Peyer's patch (tissue), 4 donors: ENCODE measurements at regions not wholly inside any gene's neighbourhood (a gene's known extent, or its start where the extent isn't known, plus 50 kb on each side); places are given as distances from the start of the nearest gene placed in this dataset.

Experiments
- DNase-seq, 3 donors: peaks; one replicate each; pipeline ENCODE4 v3.0.0-alpha.2; 2017 to 2019
- H3K27ac ChIP-seq, 4 donors: fragments of 200-600 bp; sonication (generic); one replicate each; pipeline ENCODE4 v1.5.1; 2016 to 2019
- H3K27me3 ChIP-seq, 2 donors: fragments of 200-600 bp; sonication (generic); one replicate each; pipeline ENCODE4 v1.5.1; 2019
- H3K36me3 ChIP-seq, 3 donors: fragments of 200-600 bp; sonication (generic); one replicate each; pipeline ENCODE4 v1.5.1; 2016 to 2019
- H3K4me1 ChIP-seq, 4 donors: fragments of 200-600 bp; sonication (generic); one replicate each; pipeline ENCODE4 v1.5.1; 2016 to 2019
- H3K4me3 ChIP-seq, 4 donors: fragments of 200-600 bp; sonication (generic); 1 replicate in 3 of 4; 2 replicates in 1 of 4; pipeline ENCODE4 v1.5.1; 2016 to 2019; ENCODE audit warnings: mild to moderate bottlenecking in 1 of 4
- H3K9me3 ChIP-seq, 4 donors: fragments of 200-600 bp; sonication (generic); one replicate each; pipeline ENCODE4 v1.5.1; 2016 to 2019; ENCODE audit warnings: mild to moderate bottlenecking in 1 of 4
- CTCF ChIP-seq, 6 experiments: fragments of 450-650 bp in 4 of 6; fragments of 200-600 bp in 2 of 6; sonication (generic) in 1 of 6; IDR thresholded peaks; one replicate each; pipeline ENCODE4 v1.5.1; 2017 to 2019; ENCODE audit warnings: antibody characterized with exemption in 6 of 6, mild to moderate bottlenecking in 3 of 6, moderate library complexity in 1 of 6
- POLR2A ChIP-seq, 2 donors: fragments of 450-650 bp; IDR thresholded peaks; one replicate each; pipeline ENCODE4 v1.5.1; 2017; ENCODE audit warnings: antibody characterized with exemption in 2 of 2, mild to moderate bottlenecking in 2 of 2, moderate library complexity in 2 of 2

DNA sequence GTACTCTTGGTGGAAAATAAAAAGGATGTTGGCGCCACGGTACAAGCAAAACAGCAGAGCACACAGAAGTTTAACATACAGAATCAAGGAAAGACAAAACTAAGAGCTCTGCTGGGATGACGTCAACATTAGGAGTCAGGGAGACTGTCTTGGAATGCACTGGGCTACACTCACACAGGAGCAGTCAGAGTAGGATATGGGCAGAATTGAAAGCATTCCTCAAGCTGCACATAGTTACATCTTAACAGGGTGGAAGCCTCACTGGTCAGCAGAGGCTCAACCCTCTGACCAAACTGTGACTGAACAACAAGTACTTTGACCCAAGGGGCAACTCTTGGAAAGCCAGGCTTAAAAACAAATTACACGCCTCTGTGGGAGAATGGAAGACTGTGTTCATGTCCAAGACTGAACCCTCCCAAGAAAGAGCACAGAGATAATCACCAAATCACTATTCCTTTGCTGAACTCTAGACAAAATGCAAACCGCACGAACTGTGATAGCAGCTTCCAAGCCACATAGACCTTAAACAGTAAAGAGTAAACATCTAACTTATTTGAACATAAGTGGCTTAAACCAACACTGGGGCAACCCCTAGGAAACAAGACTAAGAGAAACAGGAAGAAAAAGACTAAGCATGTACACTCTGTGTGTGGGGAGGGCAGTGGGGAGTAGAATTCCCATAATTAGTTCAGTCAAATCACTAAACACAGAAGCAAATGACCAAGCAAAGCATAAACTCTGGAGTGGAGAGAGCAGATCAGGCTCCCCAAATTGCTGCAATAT is 772.7 kb downstream of the PRELID2 start:
- no peak for TF ChIP-seq POLR2A (IDR thresholded peaks at IDR 0.05)
- TF ChIP-seq CTCF (IDR thresholded peaks at IDR 0.05), result no peak
- Histone ChIP-seq H3K27me3 (no peaks in the 10 kb centered on the region), H3K36me3 (no peaks in the 10 kb centered on the region), H3K4me3 (no peak overlapping the region), H3K4me1 (no peaks in the 10 kb centered on the region), H3K9me3 (no peaks in the 10 kb centered on the region), H3K27ac (no peak overlapping the region)
- DNase-seq, result no peak

DNA sequence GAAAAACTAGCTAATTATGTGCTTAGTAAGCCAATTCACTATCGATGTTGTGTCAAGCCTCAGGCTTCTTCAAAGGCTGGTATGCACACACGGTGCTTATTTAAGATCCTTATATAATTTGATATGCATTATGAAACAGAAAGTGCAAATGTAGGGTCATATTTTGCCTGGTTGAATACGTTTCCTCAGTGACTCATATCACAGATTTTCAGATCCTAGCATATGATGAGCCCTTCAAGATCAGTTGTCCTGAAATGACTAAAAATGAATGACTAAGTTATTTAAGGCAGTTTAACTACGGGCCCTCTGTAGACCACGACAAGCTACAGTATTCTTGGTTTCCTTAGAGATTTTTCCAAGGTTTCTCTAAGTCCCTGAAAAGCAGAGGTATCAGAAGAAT is 778.3 kb downstream of the PRELID2 start:
- TF ChIP-seq POLR2A (IDR thresholded peaks at IDR 0.05), result no peak
- TF ChIP-seq CTCF (IDR thresholded peaks at IDR 0.05), result no peak
- Histone ChIP-seq H3K9me3 (no peaks in the 10 kb centered on the region), H3K27ac (no peak overlapping the region), H3K36me3 (no peaks in the 10 kb centered on the region), H3K4me1 (no peaks in the 10 kb centered on the region), H3K4me3 (no peak overlapping the region), H3K27me3 (no peaks in the 10 kb centered on the region)
- DNase-seq, result no peak

GRCh38 chr5:145050181-145050580 is 785.0 kb downstream of the PRELID2 start:
- Histone ChIP-seq H3K27ac (no peak overlapping the region), H3K36me3 (no peaks in the 10 kb centered on the region), H3K9me3 (no peaks in the 10 kb centered on the region), H3K27me3 (no peaks in the 10 kb centered on the region), H3K4me1 (no peaks in the 10 kb centered on the region), H3K4me3 (no peak overlapping the region)
- TF ChIP-seq POLR2A (IDR thresholded peaks at IDR 0.05), result no peak
- TF ChIP-seq CTCF (IDR thresholded peaks at IDR 0.05), result no peak
- DNase-seq, result no peak

DNA sequence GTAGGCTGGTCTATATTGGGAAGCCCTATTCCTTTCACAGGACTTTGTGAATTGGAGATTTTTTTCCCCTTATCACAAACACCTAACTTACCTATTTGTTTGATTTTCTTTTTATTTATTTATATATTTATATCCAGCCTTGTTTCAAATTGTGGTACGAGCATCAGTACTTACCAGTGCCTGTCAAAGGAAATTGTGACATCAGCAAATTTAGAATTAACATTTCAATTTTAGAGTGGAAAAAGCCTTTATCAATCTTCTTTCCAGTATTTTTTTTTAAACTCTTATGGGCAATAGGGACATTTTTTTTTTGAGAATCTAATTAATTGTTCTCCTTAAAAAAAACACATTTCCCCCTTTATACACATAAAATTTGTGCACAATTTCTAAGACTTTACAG is 790.2 kb downstream of the PRELID2 start:
- Histone ChIP-seq H3K9me3 (no peaks in the 10 kb centered on the region), H3K27ac (no peak overlapping the region), H3K27me3 (no peaks in the 10 kb centered on the region), H3K36me3 (no peaks in the 10 kb centered on the region), H3K4me1 (no peaks in the 10 kb centered on the region), H3K4me3 (no peak overlapping the region)
- TF ChIP-seq POLR2A (IDR thresholded peaks at IDR 0.05) (no peak), CTCF (IDR thresholded peaks at IDR 0.05) (no peak)
- DNase-seq, result no peak

- no peaks in the 10 kb centered on the region for H3K9me3 ChIP-seq
- H3K4me1 ChIP-seq, result no peaks in the 10 kb centered on the region
- no peak for TF ChIP-seq CTCF (IDR thresholded peaks at IDR 0.05)
- TF ChIP-seq POLR2A (IDR thresholded peaks at IDR 0.05), result no peak
- no peak for DNase-seq
- no peak overlapping the region for H3K27ac ChIP-seq
- no peaks in the 10 kb centered on the region for H3K36me3 ChIP-seq
- no peaks in the 10 kb centered on the region for H3K27me3 ChIP-seq
- H3K4me3 ChIP-seq, result no peak overlapping the region
Measured at GRCh38 chr5:145028626-145029025, 806.5 kb downstream of the PRELID2 start.
